ENCODE measurements at regions not wholly inside any gene's neighbourhood (a gene's known extent, or its start where the extent isn't known, plus 50 kb on each side); places are given as distances from the start of the nearest gene placed in this dataset.
"Not testable (repeated sequence)": the region's sequence is repeated elsewhere in the genome, so short reads cannot be mapped to it uniquely, and the experiment has no call there.

GRCh38 chr7:67918158-67918557, 921.5 kb downstream of the TYW1 start:
- no peak for DNase-seq
- no peak for TF ChIP-seq CTCF (IDR thresholded peaks at IDR 0.05; ENCODE audit: borderline replicate concordance, extremely low read depth, insufficient read depth)
- peaks cover 0 to 7% (median 4%) of the 10 kb centered on the region in 3 donors for H3K9me3 ChIP-seq (ENCODE audit: control insufficient read depth in 2 of 3, insufficient read depth in 1 of 3, low read length in 3 of 3)
- no peaks in the 10 kb centered on the region for H3K27me3 ChIP-seq (ENCODE audit: control insufficient read depth, insufficient read depth, low read length)
- no peak overlapping the region for H3K9ac ChIP-seq (ENCODE audit: low read length in 3 of 3)
- H3K36me3 ChIP-seq (ENCODE audit: control insufficient read depth in 2 of 3, insufficient read depth in 3 of 3, low read length in 3 of 3), result no peaks in the 10 kb centered on the region
- H3K4me1 ChIP-seq (ENCODE audit: control insufficient read depth in 2 of 3, insufficient read depth in 2 of 3, low read depth in 1 of 3, low read length in 3 of 3), result no peaks in the 10 kb centered on the region
- no peak overlapping the region for H3K4me3 ChIP-seq (ENCODE audit: low read length in 3 of 3)
- intact Hi-C loops (cut with DNase I), result no loop called here
- FAIRE-seq, result no peak
- no peak overlapping the region for H3K27ac ChIP-seq (ENCODE audit: low read depth in 2 of 2, low read length in 2 of 2)

- no peak for TF ChIP-seq CTCF (IDR thresholded peaks at IDR 0.05; ENCODE audit: borderline replicate concordance, extremely low read depth, insufficient read depth)
- intact Hi-C loops (cut with DNase I), result no loop called here
- Histone ChIP-seq H3K36me3 (ENCODE audit: control insufficient read depth in 2 of 3, insufficient read depth in 3 of 3, low read length in 3 of 3) (no peaks in the 10 kb centered on the region), H3K27me3 (ENCODE audit: control insufficient read depth, insufficient read depth, low read length) (no peaks in the 10 kb centered on the region), H3K9me3 (ENCODE audit: control insufficient read depth in 2 of 3, insufficient read depth in 1 of 3, low read length in 3 of 3) (peaks cover 0 to 3% (median 2%) of the 10 kb centered on the region in 3 donors), H3K4me1 (ENCODE audit: control insufficient read depth in 2 of 3, insufficient read depth in 2 of 3, low read depth in 1 of 3, low read length in 3 of 3) (no peaks in the 10 kb centered on the region), H3K4me3 (ENCODE audit: low read length in 3 of 3) (no peak overlapping the region), H3K27ac (ENCODE audit: low read depth in 2 of 2, low read length in 2 of 2) (no peak overlapping the region), H3K9ac (ENCODE audit: low read length in 3 of 3) (no peak overlapping the region)
- FAIRE-seq, result no peak
- DNase-seq, result no peak
These were observed 926.7 kb downstream of the TYW1 start for GRCh38 chr7:67923286-67923685.

- TF ChIP-seq CTCF (IDR thresholded peaks at IDR 0.05; ENCODE audit: borderline replicate concordance, extremely low read depth, insufficient read depth), result no peak
- no peaks in the 10 kb centered on the region for H3K9me3 ChIP-seq (ENCODE audit: control insufficient read depth in 2 of 3, insufficient read depth in 1 of 3, low read length in 3 of 3)
- intact Hi-C loops (cut with DNase I), result no loop called here
- H3K4me3 ChIP-seq (ENCODE audit: low read length in 3 of 3), result no peak overlapping the region
- no peaks in the 10 kb centered on the region for H3K36me3 ChIP-seq (ENCODE audit: control insufficient read depth in 2 of 3, insufficient read depth in 3 of 3, low read length in 3 of 3)
- FAIRE-seq (no peak), DNase-seq (peak in 4 of 5 donors; percentile 27 to 49 (median 36))
- no peak overlapping the region for H3K27ac ChIP-seq (ENCODE audit: low read depth in 2 of 2, low read length in 2 of 2)
- H3K4me1 ChIP-seq (ENCODE audit: control insufficient read depth in 2 of 3, insufficient read depth in 2 of 3, low read depth in 1 of 3, low read length in 3 of 3), result no peaks in the 10 kb centered on the region
- H3K27me3 ChIP-seq (ENCODE audit: control insufficient read depth, insufficient read depth, low read length), result no peaks in the 10 kb centered on the region
- no peak overlapping the region for H3K9ac ChIP-seq (ENCODE audit: low read length in 3 of 3)
These were observed 931.5 kb downstream of the TYW1 start for GRCh38 chr7:67928141-67928540.

- DNase-seq; H3K4me3 ChIP-seq (ENCODE audit: low read length in 3 of 3); H3K9ac ChIP-seq (ENCODE audit: low read length in 3 of 3); H3K36me3 ChIP-seq (ENCODE audit: control insufficient read depth in 2 of 3, insufficient read depth in 3 of 3, low read length in 3 of 3); intact Hi-C loops (cut with DNase I); FAIRE-seq; H3K27me3 ChIP-seq (ENCODE audit: control insufficient read depth, insufficient read depth, low read length); H3K27ac ChIP-seq (ENCODE audit: low read depth in 2 of 2, low read length in 2 of 2); H3K4me1 ChIP-seq (ENCODE audit: control insufficient read depth in 2 of 3, insufficient read depth in 2 of 3, low read depth in 1 of 3, low read length in 3 of 3); H3K9me3 ChIP-seq (ENCODE audit: control insufficient read depth in 2 of 3, insufficient read depth in 1 of 3, low read length in 3 of 3): not testable (repeated sequence)
These were observed 939.8 kb downstream of the TYW1 start for GRCh38 chr7:67936447-67936846.

All from kidney (tissue), 13 donors.